Parathyroid adenoma (tissue), 2 donors: ENCODE measurements at regions not wholly inside any gene's neighbourhood (a gene's known extent, or its start where the extent isn't known, plus 50 kb on each side); places are given as distances from the start of the nearest gene placed in this dataset.

Experiments used
- H2AFZ ChIP-seq: fragments of 300-600 bp; sonication (generic); one replicate; pipeline ENCODE4 v1.7.0; 2017; ENCODE audit warnings: antibody characterized with exemption, mild to moderate bottlenecking
- H3K27ac ChIP-seq: fragments of 300-600 bp; sonication (generic); one replicate; pipeline ENCODE4 v1.7.0; 2017
- H3K27me3 ChIP-seq: fragments of 300-600 bp; sonication (generic); one replicate; pipeline ENCODE4 v1.7.0; 2017; ENCODE audit warnings: low read length; ENCODE audit not compliant: control insufficient read depth, insufficient read depth
- H3K36me3 ChIP-seq: fragments of 300-600 bp; sonication (generic); one replicate; pipeline ENCODE4 v1.7.0; 2017; ENCODE audit warnings: low read length; ENCODE audit not compliant: control insufficient read depth, insufficient read depth
- H3K4me1 ChIP-seq: fragments of 300-600 bp; sonication (generic); one replicate; pipeline ENCODE4 v1.7.0; 2017; ENCODE audit warnings: control low read depth
- H3K4me2 ChIP-seq: fragments of 300-600 bp; sonication (generic); one replicate; pipeline ENCODE4 v1.7.0; 2017; ENCODE audit warnings: low read length
- H3K4me3 ChIP-seq: fragments of 300-600 bp; sonication (generic); one replicate; pipeline ENCODE4 v1.7.0; 2017; ENCODE audit warnings: low read depth, low read length
- H3K79me2 ChIP-seq: fragments of 300-600 bp; sonication (generic); one replicate; pipeline ENCODE4 v1.7.0; 2017; ENCODE audit warnings: control low read depth
- H3K9ac ChIP-seq: fragments of 300-600 bp; sonication (generic); one replicate; pipeline ENCODE4 v1.7.0; 2017; ENCODE audit warnings: mild to moderate bottlenecking
- H3K9me3 ChIP-seq: fragments of 300-600 bp; sonication (generic); one replicate; pipeline ENCODE4 v1.7.0; 2017; ENCODE audit warnings: low read length; ENCODE audit not compliant: control insufficient read depth
- CTCF ChIP-seq: fragments of 300-600 bp; sonication (generic); IDR thresholded peaks from one replicate; pipeline ENCODE4 v1.7.0; 2017; ENCODE audit warnings: antibody characterized with exemption, mild to moderate bottlenecking
- donor health status: primary hyperparathyroidism.

GRCh38 chr2:11984316-11985158, 238.1 kb downstream of the LPIN1 start:
- H3K4me3 ChIP-seq, result no peak overlapping the region
- no peak overlapping the region for H3K27ac ChIP-seq
- no peaks in the 10 kb centered on the region for H3K9me3 ChIP-seq
- no peaks in the 10 kb centered on the region for H3K36me3 ChIP-seq
- no peaks in the 10 kb centered on the region for H3K27me3 ChIP-seq
- no peak overlapping the region for H2AFZ ChIP-seq
- H3K79me2 ChIP-seq, result no peaks in the 10 kb centered on the region
- H3K4me2 ChIP-seq, result peak overlapping the region; percentile 5
- TF ChIP-seq CTCF, result no peak
- H3K4me1 ChIP-seq, result no peaks in the 10 kb centered on the region
- H3K9ac ChIP-seq, result no peak overlapping the region

GRCh38 chr2:11985817-11986566, 239.6 kb downstream of the LPIN1 start:
- Histone ChIP-seq H3K9ac (no peak overlapping the region), H3K9me3 (no peaks in the 10 kb centered on the region), H3K27me3 (no peaks in the 10 kb centered on the region), H3K4me3 (no peak overlapping the region), H3K36me3 (no peaks in the 10 kb centered on the region), H3K27ac (no peak overlapping the region), H3K4me2 (no peak overlapping the region), H2AFZ (no peak overlapping the region), H3K79me2 (no peaks in the 10 kb centered on the region), H3K4me1 (no peaks in the 10 kb centered on the region)
- TF ChIP-seq CTCF, result no peak

- H3K9ac ChIP-seq, result no peak overlapping the region
- H3K36me3 ChIP-seq, result no peaks in the 10 kb centered on the region
- H3K27me3 ChIP-seq, result no peaks in the 10 kb centered on the region
- H2AFZ ChIP-seq, result no peak overlapping the region
- H3K9me3 ChIP-seq, result no peaks in the 10 kb centered on the region
- H3K4me1 ChIP-seq, result no peaks in the 10 kb centered on the region
- no peaks in the 10 kb centered on the region for H3K79me2 ChIP-seq
- TF ChIP-seq CTCF, result no peak
- no peak overlapping the region for H3K4me2 ChIP-seq
- no peak overlapping the region for H3K27ac ChIP-seq
- no peak overlapping the region for H3K4me3 ChIP-seq
Measured at GRCh38 chr2:11987151-11987550, 240.7 kb downstream of the LPIN1 start.

GRCh38 chr2:11988691-11989353, 242.4 kb downstream of the LPIN1 start:
- Histone ChIP-seq H3K4me2 (no peak overlapping the region), H2AFZ (no peak overlapping the region), H3K27ac (no peak overlapping the region), H3K4me3 (no peak overlapping the region), H3K79me2 (no peaks in the 10 kb centered on the region), H3K27me3 (no peaks in the 10 kb centered on the region), H3K4me1 (no peaks in the 10 kb centered on the region), H3K9me3 (no peaks in the 10 kb centered on the region), H3K9ac (no peak overlapping the region), H3K36me3 (no peaks in the 10 kb centered on the region)
- TF ChIP-seq CTCF, result no peak
